Activated CD8-positive, alpha-beta T cell treated with anti-CD3 and anti-CD28 coated beads for 36 hours (primary cell): ENCODE measurements at regions not wholly inside any gene's neighbourhood (a gene's known extent, or its start where the extent isn't known, plus 50 kb on each side); places are given as distances from the start of the nearest gene placed in this dataset.

Experiments
- ATAC-seq: fragments of 200-7000 bp; cut with Tn5 transposase; one replicate; pipeline ENCODE4 v1.10.0; 2021; ENCODE audit warnings: mild to moderate bottlenecking, moderate library complexity
- CTCF ChIA-PET: fragments of 350-600 bp; sonication (Branson Sonifier 250); formaldehyde crosslinking; loops from one replicate; lab custom pipeline; 2021; ENCODE audit warnings: antibody characterized with exemption; lab: Charles Lee
- POLR2A ChIA-PET: fragments of 350-600 bp; sonication (Branson Sonifier 250); formaldehyde crosslinking; loops from one replicate; lab custom pipeline; 2021; ENCODE audit warnings: antibody characterized with exemption; lab: Charles Lee
- DNase-seq: peaks from one replicate; pipeline ENCODE4 v3.0.0-alpha.2; 2020
- H3K27ac Mint-ChIP-seq: one replicate; pipeline ENCODE4 v1.8.0; 2021; ENCODE audit warnings: mild to moderate bottlenecking, mixed read lengths
- H3K27me3 Mint-ChIP-seq: one replicate; pipeline ENCODE4 v1.8.0; 2021; ENCODE audit warnings: mixed read lengths
- H3K36me3 Mint-ChIP-seq: one replicate; pipeline ENCODE4 v1.8.0; 2021; ENCODE audit warnings: low read depth, mixed read lengths
- H3K4me1 Mint-ChIP-seq: one replicate; pipeline ENCODE4 v1.8.0; 2021; ENCODE audit warnings: low read depth, mixed read lengths
- H3K4me3 Mint-ChIP-seq: one replicate; pipeline ENCODE4 v1.8.0; 2021; ENCODE audit warnings: mild to moderate bottlenecking, moderate library complexity, mixed read lengths
- H3K9me3 Mint-ChIP-seq: one replicate; pipeline ENCODE4 v1.8.0; 2021; ENCODE audit warnings: mixed read lengths
- CTCF ChIP-seq: fragments of 200-600 bp; IDR thresholded peaks from one replicate; pipeline ENCODE4 v1.8.0; 2022; ENCODE audit warnings: antibody characterized with exemption, mild to moderate bottlenecking
- intact Hi-C: fragments of 100-400 bp; cut with micrococcal nuclease; formaldehyde crosslinking; loops from one replicate; pipeline ENCODE4 v1.10.0; 2022

- Mint-ChIP-seq H3K36me3 (no peaks in the 10 kb centered on the region), H3K27me3 (peaks cover 9% of the 10 kb centered on the region), H3K4me3 (no peak overlapping the region), H3K27ac (no peak overlapping the region), H3K9me3 (no peaks in the 10 kb centered on the region), H3K4me1 (no peaks in the 10 kb centered on the region)
- ChIA-PET CTCF (interaction anchor here (0.8 to 1.3 kb wide), 2 partner anchors 26 to 69 kb away, joined by 3 read pairs; no protein-coding TSS in a partner anchor), POLR2A (no interaction called here)
- DNase-seq (no peak), ATAC-seq (no peak)
- TF ChIP-seq CTCF: no peak
- intact Hi-C loops: no loop called here
These were observed 98.3 kb downstream of the TMEM130 start for GRCh38 chr7:98771519-98771918.

DNA sequence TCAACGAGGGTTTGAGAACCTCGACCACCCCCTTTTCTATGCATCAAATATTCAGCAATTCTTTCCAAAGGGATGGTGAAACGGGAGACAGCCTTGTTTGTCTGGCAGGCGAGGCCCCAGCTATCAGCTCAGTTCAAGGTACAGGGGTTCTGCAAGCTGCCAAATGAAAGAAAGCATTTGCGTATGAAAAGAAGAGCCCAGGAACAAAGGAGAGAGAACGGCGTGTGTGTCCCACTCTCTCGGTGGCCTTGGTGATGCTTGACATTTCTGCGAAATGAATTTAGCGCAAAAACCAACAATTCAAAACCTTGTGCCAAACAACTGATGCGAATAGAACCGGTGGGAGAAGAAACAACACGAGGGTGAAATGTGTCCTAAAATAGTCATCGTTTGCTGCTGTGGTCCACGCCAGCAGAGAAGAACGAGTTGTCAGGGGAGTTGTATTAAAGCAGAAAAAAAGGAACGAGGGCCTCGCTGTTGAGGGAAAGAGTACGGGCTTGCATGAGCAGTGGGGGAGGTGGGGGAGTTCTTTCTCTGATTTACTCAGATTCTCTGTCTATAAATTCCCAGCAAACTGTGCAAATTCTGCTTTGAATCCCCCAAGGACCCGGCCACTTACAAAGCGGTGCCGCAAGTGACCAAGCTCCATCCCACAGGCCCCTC, 97.7 kb downstream of the TMEM130 start:
- intact Hi-C loops: no loop called here
- POLR2A ChIA-PET: no interaction called here
- CTCF ChIA-PET: interaction anchor here (1.3 kb wide), 1 partner anchor 26 kb away, joined by 3 read pairs; no protein-coding TSS in a partner anchor
- Mint-ChIP-seq H3K4me3 (no peak overlapping the region), H3K4me1 (no peaks in the 10 kb centered on the region), H3K36me3 (no peaks in the 10 kb centered on the region), H3K27ac (no peak overlapping the region), H3K27me3 (peaks cover 9% of the 10 kb centered on the region), H3K9me3 (no peaks in the 10 kb centered on the region)
- no peak for TF ChIP-seq CTCF
- no peak for DNase-seq
- ATAC-seq: no peak

GRCh38 chr7:98774884-98775283, 94.9 kb downstream of the TMEM130 start:
- no peak for TF ChIP-seq CTCF
- H3K27ac Mint-ChIP-seq: no peak overlapping the region
- H3K4me3 Mint-ChIP-seq: no peak overlapping the region
- ATAC-seq (no peak), DNase-seq (no peak)
- no peaks in the 10 kb centered on the region for H3K36me3 Mint-ChIP-seq
- ChIA-PET POLR2A (no interaction called here), CTCF (no interaction called here)
- peaks cover 5% of the 10 kb centered on the region for H3K27me3 Mint-ChIP-seq
- no peaks in the 10 kb centered on the region for H3K4me1 Mint-ChIP-seq
- no peaks in the 10 kb centered on the region for H3K9me3 Mint-ChIP-seq
- intact Hi-C loops: no loop called here

DNA sequence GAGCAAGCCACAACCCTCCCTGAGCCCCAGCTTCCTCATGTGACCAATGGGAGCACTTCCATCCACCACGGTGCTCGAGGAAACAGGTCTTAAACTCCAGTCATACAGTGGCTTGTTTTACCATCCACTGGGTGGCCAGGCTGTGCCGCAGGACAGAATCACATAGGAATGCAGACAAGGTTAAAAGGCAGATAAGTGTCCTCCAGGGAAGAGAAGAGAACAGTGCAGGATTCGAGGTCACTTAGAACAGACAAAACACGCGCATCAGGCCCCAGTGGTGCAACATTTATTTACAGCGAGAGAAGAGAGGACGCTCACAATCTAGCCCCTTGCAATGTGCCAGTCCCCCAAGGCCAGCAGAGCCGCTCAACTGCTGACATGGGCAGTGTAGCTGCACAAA, 92.8 kb downstream of the TMEM130 start:
- POLR2A ChIA-PET: interaction anchor here (1.4 kb wide), 1 partner anchor 13 kb away, joined by 3 read pairs; no protein-coding TSS in a partner anchor
- DNase-seq (no peak), ATAC-seq (no peak)
- CTCF ChIA-PET: no interaction called here
- H3K27ac Mint-ChIP-seq: no peak overlapping the region
- H3K36me3 Mint-ChIP-seq: no peaks in the 10 kb centered on the region
- intact Hi-C loops: no loop called here
- H3K4me3 Mint-ChIP-seq: no peak overlapping the region
- H3K27me3 Mint-ChIP-seq: peaks cover 7% of the 10 kb centered on the region
- H3K9me3 Mint-ChIP-seq: no peaks in the 10 kb centered on the region
- TF ChIP-seq CTCF: no peak
- no peaks in the 10 kb centered on the region for H3K4me1 Mint-ChIP-seq

- DNase-seq (no peak), ATAC-seq (no peak)
- CTCF ChIA-PET: no interaction called here
- no peak for TF ChIP-seq CTCF
- no peaks in the 10 kb centered on the region for H3K9me3 Mint-ChIP-seq
- no peaks in the 10 kb centered on the region for H3K36me3 Mint-ChIP-seq
- POLR2A ChIA-PET: no interaction called here
- intact Hi-C loops: no loop called here
- H3K27ac Mint-ChIP-seq: no peak overlapping the region
- peaks cover 4% of the 10 kb centered on the region for H3K27me3 Mint-ChIP-seq
- no peaks in the 10 kb centered on the region for H3K4me1 Mint-ChIP-seq
- no peak overlapping the region for H3K4me3 Mint-ChIP-seq
These were observed 91.4 kb downstream of the TMEM130 start for GRCh38 chr7:98778421-98778820.
